PC-3 (cell line): ENCODE measurements at regions not wholly inside any gene's neighbourhood (a gene's known extent, or its start where the extent isn't known, plus 50 kb on each side); places are given as distances from the start of the nearest gene placed in this dataset.

ENCODE experiments used
- ATAC-seq: fragments of 200-7000 bp; cut with Tn5 transposase; 2 replicates; pipeline ENCODE4 v1.9.1; 2020; ENCODE audit warnings: mild to moderate bottlenecking, moderate library complexity
- BruUV-seq: library from RNA; stranded (reverse); fragments of 400-500 nt; replicated peaks from 2 replicates; lab custom pipeline; 2021; lab: Mats Ljungman, UMichigan
- CTCF ChIA-PET: fragments of 300-600 bp; sonication (Branson Sonifier 250); formaldehyde crosslinking; loops from one replicate; lab custom pipeline; 2022; ENCODE audit warnings: antibody characterized with exemption; lab: Charles Lee
- POLR2A ChIA-PET: fragments of 300-600 bp; sonication (Branson Sonifier 250); formaldehyde crosslinking; loops from one replicate; lab custom pipeline; 2022; ENCODE audit warnings: antibody characterized with exemption; ENCODE audit not compliant: unreplicated experiment; lab: Charles Lee
- DNase-seq: peaks from one replicate; pipeline ENCODE4 v3.0.0-alpha.2; 2015
- H2AFZ ChIP-seq: fragments of 300-600 bp; sonication (generic); 2 replicates; pipeline ENCODE4 v1.6.0; 2016; ENCODE audit warnings: antibody characterized with exemption, low read length
- H3F3A ChIP-seq: fragments of 300-600 bp; sonication (generic); one replicate; pipeline ENCODE4 v1.6.0; 2017; ENCODE audit warnings: antibody characterized with exemption, low read length, control low read depth, mild to moderate bottlenecking; ENCODE audit not compliant: unreplicated experiment
- H3K27ac ChIP-seq: fragments of 300-600 bp; sonication (generic); 2 replicates; pipeline ENCODE4 v1.5.1; 2016; ENCODE audit warnings: mild to moderate bottlenecking, low read length
- H3K27me3 ChIP-seq: fragments of 300-600 bp; sonication (generic); 2 replicates; pipeline ENCODE4 v1.6.1; 2016; ENCODE audit warnings: low read length, mixed read lengths
- H3K36me3 ChIP-seq: fragments of 300-600 bp; sonication (generic); 2 replicates; pipeline ENCODE4 v1.6.1; 2016; ENCODE audit warnings: low read depth, mixed run types, low read length, mixed read lengths
- H3K4me1 ChIP-seq: fragments of 300-600 bp; sonication (generic); 2 replicates; pipeline ENCODE4 v1.5.1; 2016; ENCODE audit warnings: low read length; ENCODE audit not compliant: insufficient read depth
- H3K4me2 ChIP-seq: fragments of 300-600 bp; sonication (generic); 2 replicates; pipeline ENCODE4 v1.6.0; 2016; ENCODE audit warnings: low read length
- H3K4me3 ChIP-seq: fragments of 300-600 bp; sonication (generic); 2 replicates; pipeline ENCODE4 v1.5.1; 2016; ENCODE audit warnings: mild to moderate bottlenecking, low read length, mixed read lengths
- H3K79me2 ChIP-seq: fragments of 300-600 bp; sonication (generic); 2 replicates; pipeline ENCODE4 v1.6.1; 2017; ENCODE audit warnings: low read length, mixed read lengths
- H3K9ac ChIP-seq: fragments of 300-600 bp; sonication (generic); 2 replicates; pipeline ENCODE4 v1.6.0; 2016; ENCODE audit warnings: mild to moderate bottlenecking, low read length
- H3K9me2 ChIP-seq: fragments of 300-600 bp; sonication (generic); replicated peaks from 2 replicates; pipeline ENCODE4 v1.6.1; 2016; ENCODE audit warnings: mixed run types, low read length, mixed read lengths
- H3K9me3 ChIP-seq: fragments of 300-600 bp; sonication (generic); 2 replicates; pipeline ENCODE4 v1.6.1; 2016; ENCODE audit warnings: low read length, mixed read lengths
- H4K20me1 ChIP-seq: fragments of 300-600 bp; sonication (generic); 2 replicates; pipeline ENCODE4 v1.6.1; 2016; ENCODE audit warnings: low read length, mixed read lengths
- CTCF ChIP-seq: fragments of 300-600 bp; sonication (generic); conservative IDR thresholded peaks from 2 replicates; pipeline ENCODE4 v1.5.1; 2017; ENCODE audit warnings: antibody characterized with exemption, low read depth, mild to moderate bottlenecking, low read length
- EZH2 ChIP-seq: fragments of 300-600 bp; sonication (generic); IDR thresholded peaks from one replicate; pipeline ENCODE4 v1.6.1; 2017; ENCODE audit warnings: antibody characterized with exemption, mild to moderate bottlenecking, low read length; ENCODE audit not compliant: unreplicated experiment
- EZH2phosphoT487 ChIP-seq: fragments of 300-600 bp; sonication (generic); IDR thresholded peaks from 2 replicates; pipeline ENCODE4 v1.6.1; 2018; ENCODE audit warnings: mild to moderate bottlenecking, antibody characterized with exemption, low read length, borderline replicate concordance
- intact Hi-C: fragments of 100-400 bp; cut with micrococcal nuclease; formaldehyde crosslinking; loops from 2 replicates; pipeline ENCODE4 v1.9.0; 2023

- peaks cover 29% of the 10 kb centered on the region for H3K27me3 ChIP-seq
- H3K9me3 ChIP-seq = peaks cover 12% of the 10 kb centered on the region; the same call in 1 of the 2 replicates
- CTCF ChIA-PET = no interaction called here
- H3K9me2 ChIP-seq = no peaks in the 10 kb centered on the region
- no peaks in the 10 kb centered on the region for H3F3A ChIP-seq
- POLR2A ChIA-PET = no interaction called here
- DNase-seq (no peak), ATAC-seq (no peak)
- TF ChIP-seq CTCF (no peak), EZH2 (no peak), EZH2phosphoT487 (no peak)
- H3K4me1 ChIP-seq = no peaks in the 10 kb centered on the region
- intact Hi-C loops = no loop called here
- H2AFZ ChIP-seq = no peak overlapping the region
- no TSS peak for BruUV-seq
- H3K4me2 ChIP-seq = no peak overlapping the region
- H3K9ac ChIP-seq = no peak overlapping the region
- no peaks in the 10 kb centered on the region for H3K79me2 ChIP-seq
- no peak overlapping the region for H3K4me3 ChIP-seq
- no peaks in the 10 kb centered on the region for H3K36me3 ChIP-seq
- H4K20me1 ChIP-seq = no peaks in the 10 kb centered on the region
- H3K27ac ChIP-seq = no peak overlapping the region
These were observed 213.1 kb upstream of the B3GAT1 start for GRCh38 chr11:134625151-134625550.

GRCh38 chr11:134624166-134624920, 212.3 kb upstream of the B3GAT1 start:
- POLR2A ChIA-PET = no interaction called here
- no peak overlapping the region for H2AFZ ChIP-seq

More at GRCh38 chr11:134624166-134624920, 212.3 kb upstream of the B3GAT1 start:
- intact Hi-C loops = no loop called here
- Histone ChIP-seq H3K36me3 (no peaks in the 10 kb centered on the region), H3K9me2 (no peaks in the 10 kb centered on the region), H3F3A (no peaks in the 10 kb centered on the region), H3K4me3 (no peak overlapping the region), H3K4me1 (no peaks in the 10 kb centered on the region), H3K27me3 (peaks cover 29% of the 10 kb centered on the region), H3K4me2 (no peak overlapping the region), H3K27ac (no peak overlapping the region), H3K79me2 (no peaks in the 10 kb centered on the region), H3K9ac (no peak overlapping the region), H3K9me3 (peaks cover 12% of the 10 kb centered on the region; the same call in 1 of the 2 replicates), H4K20me1 (no peaks in the 10 kb centered on the region)
- no peak for ATAC-seq
- DNase-seq = no peak
- CTCF ChIA-PET = no interaction called here
- BruUV-seq = no TSS peak
- no peak for TF ChIP-seq CTCF
- no peak for TF ChIP-seq EZH2phosphoT487
